ENCODE measurements at regions not wholly inside any gene's neighbourhood (a gene's known extent, or its start where the extent isn't known, plus 50 kb on each side); places are given as distances from the start of the nearest gene placed in this dataset.

DNA sequence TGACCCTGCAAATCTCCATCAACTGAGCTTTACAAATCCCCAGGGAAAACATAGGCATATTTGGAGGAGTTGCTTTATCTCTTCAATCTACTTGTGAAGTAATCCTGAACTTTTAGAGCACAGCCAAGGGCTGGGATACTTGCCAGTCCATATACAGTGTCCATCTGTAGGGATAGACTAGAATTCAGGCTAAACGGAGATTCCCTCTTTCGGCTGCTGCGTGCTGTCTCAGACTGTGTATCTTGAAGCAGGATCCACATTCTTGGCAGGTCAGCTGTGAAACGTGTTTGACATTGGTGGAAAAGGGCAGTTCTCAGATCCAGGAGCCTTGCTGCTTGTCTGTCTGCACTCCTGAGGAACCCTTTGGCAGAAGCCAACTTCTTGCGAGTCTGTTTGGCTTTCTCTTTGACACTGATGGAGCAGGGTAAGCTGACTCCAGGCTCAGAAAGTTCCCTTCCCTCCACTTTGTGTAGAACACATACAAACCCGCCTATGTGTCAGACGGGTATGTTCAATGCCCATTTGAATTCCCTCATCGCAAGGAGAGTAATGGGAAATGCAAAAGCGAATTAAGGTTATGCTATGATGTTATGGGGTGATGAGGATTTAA lies 221.8 kb downstream of the MAP2K4 start:
- DNase-seq, result no peak
- no peak overlapping the region for H3K4me3 Mint-ChIP-seq (ENCODE audit: low read depth, unreplicated experiment)
- no TSS peak for BruUV-seq (replicated peaks)
- TF ChIP-seq, protein P1, sequence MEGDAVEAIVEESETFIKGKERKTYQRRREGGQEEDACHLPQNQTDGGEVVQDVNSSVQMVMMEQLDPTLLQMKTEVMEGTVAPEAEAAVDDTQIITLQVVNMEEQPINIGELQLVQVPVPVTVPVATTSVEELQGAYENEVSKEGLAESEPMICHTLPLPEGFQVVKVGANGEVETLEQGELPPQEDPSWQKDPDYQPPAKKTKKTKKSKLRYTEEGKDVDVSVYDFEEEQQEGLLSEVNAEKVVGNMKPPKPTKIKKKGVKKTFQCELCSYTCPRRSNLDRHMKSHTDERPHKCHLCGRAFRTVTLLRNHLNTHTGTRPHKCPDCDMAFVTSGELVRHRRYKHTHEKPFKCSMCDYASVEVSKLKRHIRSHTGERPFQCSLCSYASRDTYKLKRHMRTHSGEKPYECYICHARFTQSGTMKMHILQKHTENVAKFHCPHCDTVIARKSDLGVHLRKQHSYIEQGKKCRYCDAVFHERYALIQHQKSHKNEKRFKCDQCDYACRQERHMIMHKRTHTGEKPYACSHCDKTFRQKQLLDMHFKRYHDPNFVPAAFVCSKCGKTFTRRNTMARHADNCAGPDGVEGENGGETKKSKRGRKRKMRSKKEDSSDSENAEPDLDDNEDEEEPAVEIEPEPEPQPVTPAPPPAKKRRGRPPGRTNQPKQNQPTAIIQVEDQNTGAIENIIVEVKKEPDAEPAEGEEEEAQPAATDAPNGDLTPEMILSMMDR (IDR thresholded peaks at IDR 0.05; ENCODE audit: unreplicated experiment), result no peak
- no peak overlapping the region for H3K27ac Mint-ChIP-seq (ENCODE audit: unreplicated experiment)
- H3K4me1 Mint-ChIP-seq (ENCODE audit: low read depth, unreplicated experiment), result no peaks in the 10 kb centered on the region
- H3K9me3 Mint-ChIP-seq (ENCODE audit: low read depth, unreplicated experiment), result peaks cover 2% of the 10 kb centered on the region
- intact Hi-C loops (cut with micrococcal nuclease; ENCODE audit: unreplicated experiment), result no loop called here
- H3K36me3 Mint-ChIP-seq (ENCODE audit: insufficient read depth, unreplicated experiment), result no peaks in the 10 kb centered on the region
- H3K27me3 Mint-ChIP-seq (ENCODE audit: unreplicated experiment), result no peaks in the 10 kb centered on the region
- CTCF ChIA-PET, result no interaction called here

DNA sequence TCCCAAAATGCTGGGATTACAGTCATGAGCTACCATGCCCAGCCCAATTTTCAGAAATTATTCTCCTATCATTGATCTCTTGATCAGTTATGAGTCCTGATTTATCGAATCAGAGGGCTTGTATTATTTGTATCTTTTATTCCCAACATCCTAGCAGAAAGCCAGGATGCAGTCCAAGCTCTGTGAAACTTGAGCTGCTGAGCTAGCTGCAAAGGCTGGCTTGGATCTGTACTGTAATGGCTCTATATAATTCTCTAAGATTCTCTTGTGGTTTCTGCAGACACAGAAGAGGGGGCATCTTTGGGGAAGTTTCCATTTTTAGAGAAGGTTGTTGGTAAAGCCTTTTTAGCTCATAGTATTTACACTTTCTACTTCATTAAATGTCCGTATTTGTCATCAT lies 227.1 kb downstream of the MAP2K4 start:
- H3K36me3 Mint-ChIP-seq (ENCODE audit: insufficient read depth, unreplicated experiment), result no peaks in the 10 kb centered on the region
- CTCF ChIA-PET, result no interaction called here
- H3K27ac Mint-ChIP-seq (ENCODE audit: unreplicated experiment), result no peak overlapping the region
- TF ChIP-seq, protein P1 (IDR thresholded peaks at IDR 0.05; ENCODE audit: unreplicated experiment), result no peak
- no peak for DNase-seq
- intact Hi-C loops (cut with micrococcal nuclease; ENCODE audit: unreplicated experiment), result no loop called here
- no TSS peak for BruUV-seq (replicated peaks)
- H3K4me1 Mint-ChIP-seq (ENCODE audit: low read depth, unreplicated experiment), result no peaks in the 10 kb centered on the region
- H3K4me3 Mint-ChIP-seq (ENCODE audit: low read depth, unreplicated experiment), result no peak overlapping the region
- no peaks in the 10 kb centered on the region for H3K27me3 Mint-ChIP-seq (ENCODE audit: unreplicated experiment)
- peaks cover 12% of the 10 kb centered on the region for H3K9me3 Mint-ChIP-seq (ENCODE audit: low read depth, unreplicated experiment)

DNA sequence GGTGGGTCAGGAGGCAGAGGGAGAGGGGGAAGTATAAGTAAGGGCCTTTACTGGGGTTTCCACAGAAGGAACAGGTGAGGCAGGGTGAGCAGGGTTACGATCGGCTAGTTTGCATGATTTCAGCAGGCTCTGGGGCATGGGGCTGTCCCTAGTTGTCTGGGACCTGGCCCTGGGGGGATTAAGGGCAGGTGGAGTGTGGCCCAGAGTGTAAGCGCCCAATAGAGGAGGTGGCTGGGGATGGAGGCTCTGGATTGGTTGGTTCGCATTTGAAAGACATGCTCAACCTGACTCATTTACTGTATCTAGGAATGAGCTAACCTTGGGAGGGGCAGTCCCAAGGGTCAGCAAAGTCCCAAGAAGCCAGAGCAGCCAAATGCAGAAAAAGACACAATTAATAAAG lies 230.3 kb downstream of the MAP2K4 start:
- Mint-ChIP-seq H3K4me1 (ENCODE audit: low read depth, unreplicated experiment) (no peaks in the 10 kb centered on the region), H3K27ac (ENCODE audit: unreplicated experiment) (no peak overlapping the region), H3K27me3 (ENCODE audit: unreplicated experiment) (no peaks in the 10 kb centered on the region), H3K36me3 (ENCODE audit: insufficient read depth, unreplicated experiment) (no peaks in the 10 kb centered on the region), H3K9me3 (ENCODE audit: low read depth, unreplicated experiment) (peaks cover 12% of the 10 kb centered on the region), H3K4me3 (ENCODE audit: low read depth, unreplicated experiment) (no peak overlapping the region)
- TF ChIP-seq, protein P1 (IDR thresholded peaks at IDR 0.05; ENCODE audit: unreplicated experiment), result no peak
- no peak for DNase-seq
- no TSS peak for BruUV-seq (replicated peaks)
- intact Hi-C loops (cut with micrococcal nuclease; ENCODE audit: unreplicated experiment), result no loop called here
- CTCF ChIA-PET, result no interaction called here

DNA sequence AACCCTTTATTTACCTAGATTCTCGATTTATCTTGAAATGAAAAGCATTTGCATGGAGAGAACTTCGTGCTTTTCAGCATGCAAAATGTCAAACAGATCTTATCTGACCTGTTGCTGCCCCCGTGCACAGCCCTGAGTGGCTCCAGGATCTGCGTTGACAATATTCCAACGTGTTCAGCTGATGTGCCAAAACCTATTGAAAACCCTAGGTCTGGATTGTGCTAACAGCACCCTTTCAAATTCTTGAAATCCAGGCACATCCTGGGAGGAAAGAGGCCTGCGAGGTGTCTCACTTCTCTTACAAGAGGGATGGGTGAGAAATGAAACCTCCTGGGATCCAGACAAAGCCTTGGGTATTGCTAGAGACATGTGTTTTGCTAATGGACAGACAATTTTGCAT lies 231.8 kb downstream of the MAP2K4 start:
- intact Hi-C loops (cut with micrococcal nuclease; ENCODE audit: unreplicated experiment), result no loop called here
- Mint-ChIP-seq H3K27ac (ENCODE audit: unreplicated experiment) (no peak overlapping the region), H3K9me3 (ENCODE audit: low read depth, unreplicated experiment) (peaks cover 12% of the 10 kb centered on the region), H3K4me3 (ENCODE audit: low read depth, unreplicated experiment) (no peak overlapping the region), H3K27me3 (ENCODE audit: unreplicated experiment) (no peaks in the 10 kb centered on the region), H3K4me1 (ENCODE audit: low read depth, unreplicated experiment) (no peaks in the 10 kb centered on the region), H3K36me3 (ENCODE audit: insufficient read depth, unreplicated experiment) (no peaks in the 10 kb centered on the region)
- TF ChIP-seq, protein P1 (IDR thresholded peaks at IDR 0.05; ENCODE audit: unreplicated experiment), result no peak
- CTCF ChIA-PET, result no interaction called here
- DNase-seq, result no peak
- BruUV-seq (replicated peaks), result no TSS peak
